ENCODE measurements at regions not wholly inside any gene's neighbourhood (a gene's known extent, or its start where the extent isn't known, plus 50 kb on each side); places are given as distances from the start of the nearest gene placed in this dataset.

GRCh38 chr10:22473459-22473858 is 128.2 kb downstream of the SPAG6 start:
- Histone ChIP-seq H3K27ac (ENCODE audit: low read depth, low read length) (no peak overlapping the region), H3K4me3 (ENCODE audit: low read length) (no peak overlapping the region), H3K4me1 (ENCODE audit: control insufficient read depth, insufficient read depth, low read length) (peaks cover 5% of the 10 kb centered on the region), H3K9me3 (ENCODE audit: control insufficient read depth, low read length) (no peaks in the 10 kb centered on the region), H3K36me3 (ENCODE audit: control insufficient read depth, insufficient read depth, low read length) (no peaks in the 10 kb centered on the region), H3K27me3 (ENCODE audit: control insufficient read depth, insufficient read depth, low read length, poor library complexity, severe bottlenecking) (peaks cover 90% of the 10 kb centered on the region), H3K9ac (ENCODE audit: extremely low read depth, low read length, poor library complexity, severe bottlenecking) (no peak overlapping the region)
- WGBS, 2 experiments (ENCODE audit: insufficient coverage in 1 of 2, insufficient read length in 1 of 2): 58% methylated on average over 3 of the region's 3 CpGs; no CpG with 5 or more reads in 1 of the 2 experiments
- no peak overlapping the region for H3K4me3 Mint-ChIP-seq
- DNase-seq: no peak
- H3K9me3 Mint-ChIP-seq: no peaks in the 10 kb centered on the region
- no peak overlapping the region for H3K27ac Mint-ChIP-seq
- no peaks in the 10 kb centered on the region for H3K36me3 Mint-ChIP-seq (ENCODE audit: low read depth)
- H3K4me1 Mint-ChIP-seq: peaks cover 7% of the 10 kb centered on the region
- H3K27me3 Mint-ChIP-seq (ENCODE audit: insufficient read depth): peaks cover 86% of the 10 kb centered on the region
- no peak for TF ChIP-seq CTCF (conservative IDR thresholded peaks at IDR 0.05)

GRCh38 chr10:22475651-22476600 is 130.6 kb downstream of the SPAG6 start:
- Mint-ChIP-seq H3K27ac (no peak overlapping the region), H3K9me3 (no peaks in the 10 kb centered on the region), H3K4me1 (peaks cover 7% of the 10 kb centered on the region), H3K36me3 (ENCODE audit: low read depth) (no peaks in the 10 kb centered on the region), H3K27me3 (ENCODE audit: insufficient read depth) (peaks cover 93% of the 10 kb centered on the region), H3K4me3 (peak overlapping the region; percentile 59)
- Histone ChIP-seq H3K9me3 (ENCODE audit: control insufficient read depth, low read length) (no peaks in the 10 kb centered on the region), H3K27ac (ENCODE audit: low read depth, low read length) (no peak overlapping the region), H3K9ac (ENCODE audit: extremely low read depth, low read length, poor library complexity, severe bottlenecking) (no peak overlapping the region), H3K27me3 (ENCODE audit: control insufficient read depth, insufficient read depth, low read length, poor library complexity, severe bottlenecking) (peaks cover 95% of the 10 kb centered on the region), H3K4me3 (ENCODE audit: low read length) (peak overlapping the region; percentile 76), H3K36me3 (ENCODE audit: control insufficient read depth, insufficient read depth, low read length) (no peaks in the 10 kb centered on the region), H3K4me1 (ENCODE audit: control insufficient read depth, insufficient read depth, low read length) (peaks cover 5% of the 10 kb centered on the region)
- TF ChIP-seq CTCF (conservative IDR thresholded peaks at IDR 0.05): no peak
- DNase-seq: no peak
- 1 to 4% methylated on average over 21 to 96 of the region's 96 CpGs for WGBS, 2 experiments (ENCODE audit: insufficient coverage in 1 of 2, insufficient read length in 1 of 2)

- H3K27me3 Mint-ChIP-seq (ENCODE audit: insufficient read depth): peaks cover 90% of the 10 kb centered on the region
- no peaks in the 10 kb centered on the region for H3K36me3 ChIP-seq (ENCODE audit: control insufficient read depth, insufficient read depth, low read length)
- no peak overlapping the region for H3K27ac ChIP-seq (ENCODE audit: low read depth, low read length)
- 1 to 5% methylated on average over 20 to 55 of the region's 55 CpGs for WGBS, 2 experiments (ENCODE audit: insufficient coverage in 1 of 2, insufficient read length in 1 of 2)
- TF ChIP-seq CTCF (conservative IDR thresholded peaks at IDR 0.05): no peak
- DNase-seq: peak; percentile 73
- peak overlapping the region; percentile 76 for H3K4me3 ChIP-seq (ENCODE audit: low read length)
- peaks cover 5% of the 10 kb centered on the region for H3K4me1 ChIP-seq (ENCODE audit: control insufficient read depth, insufficient read depth, low read length)
- H3K9me3 ChIP-seq (ENCODE audit: control insufficient read depth, low read length): no peaks in the 10 kb centered on the region
- H3K9ac ChIP-seq (ENCODE audit: extremely low read depth, low read length, poor library complexity, severe bottlenecking): no peak overlapping the region
- H3K27ac Mint-ChIP-seq: no peak overlapping the region
- H3K4me1 Mint-ChIP-seq: peaks cover 7% of the 10 kb centered on the region
- peak overlapping the region; percentile 59 for H3K4me3 Mint-ChIP-seq
- no peaks in the 10 kb centered on the region for H3K36me3 Mint-ChIP-seq (ENCODE audit: low read depth)
- H3K27me3 ChIP-seq (ENCODE audit: control insufficient read depth, insufficient read depth, low read length, poor library complexity, severe bottlenecking): peaks cover 99% of the 10 kb centered on the region
- no peaks in the 10 kb centered on the region for H3K9me3 Mint-ChIP-seq
These were observed 131.5 kb downstream of the SPAG6 start for GRCh38 chr10:22476601-22477321.

Measured in endodermal cell (in vitro differentiated cells).